ENCODE measurements at regions not wholly inside any gene's neighbourhood (a gene's known extent, or its start where the extent isn't known, plus 50 kb on each side); places are given as distances from the start of the nearest gene placed in this dataset.
"Not testable (repeated sequence)": the region's sequence is repeated elsewhere in the genome, so short reads cannot be mapped to it uniquely, and the experiment has no call there.

DNA sequence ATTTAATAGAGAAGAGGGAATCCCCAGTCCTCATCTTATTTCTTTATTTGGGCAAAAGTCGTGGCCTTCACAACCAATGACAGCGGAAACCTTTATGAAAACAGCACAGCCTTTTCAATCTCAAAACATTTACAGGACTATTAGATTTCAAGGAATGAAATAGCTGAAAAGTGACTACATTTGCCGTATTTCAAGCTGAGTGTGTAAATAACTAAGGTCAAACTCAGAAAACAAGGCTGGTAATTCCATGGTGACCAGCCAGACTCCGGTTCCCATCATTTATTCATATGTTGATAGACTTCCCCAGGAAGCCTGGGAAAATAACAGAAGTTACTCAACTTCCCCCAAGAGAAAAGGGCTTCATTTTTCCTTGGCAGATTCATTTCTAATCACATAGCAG, 457.3 kb upstream of the NFE2L3 start:
- Mint-ChIP-seq H3K4me3 (ENCODE audit: unreplicated experiment) (no peak overlapping the region), H3K27me3 (ENCODE audit: unreplicated experiment) (peaks cover 2% of the 10 kb centered on the region), H3K9me3 (ENCODE audit: unreplicated experiment) (no peaks in the 10 kb centered on the region), H3K27ac (ENCODE audit: unreplicated experiment) (no peak overlapping the region), H3K4me1 (ENCODE audit: low read depth, unreplicated experiment) (no peaks in the 10 kb centered on the region), H3K36me3 (ENCODE audit: unreplicated experiment) (no peaks in the 10 kb centered on the region)
- TF ChIP-seq, protein P1, sequence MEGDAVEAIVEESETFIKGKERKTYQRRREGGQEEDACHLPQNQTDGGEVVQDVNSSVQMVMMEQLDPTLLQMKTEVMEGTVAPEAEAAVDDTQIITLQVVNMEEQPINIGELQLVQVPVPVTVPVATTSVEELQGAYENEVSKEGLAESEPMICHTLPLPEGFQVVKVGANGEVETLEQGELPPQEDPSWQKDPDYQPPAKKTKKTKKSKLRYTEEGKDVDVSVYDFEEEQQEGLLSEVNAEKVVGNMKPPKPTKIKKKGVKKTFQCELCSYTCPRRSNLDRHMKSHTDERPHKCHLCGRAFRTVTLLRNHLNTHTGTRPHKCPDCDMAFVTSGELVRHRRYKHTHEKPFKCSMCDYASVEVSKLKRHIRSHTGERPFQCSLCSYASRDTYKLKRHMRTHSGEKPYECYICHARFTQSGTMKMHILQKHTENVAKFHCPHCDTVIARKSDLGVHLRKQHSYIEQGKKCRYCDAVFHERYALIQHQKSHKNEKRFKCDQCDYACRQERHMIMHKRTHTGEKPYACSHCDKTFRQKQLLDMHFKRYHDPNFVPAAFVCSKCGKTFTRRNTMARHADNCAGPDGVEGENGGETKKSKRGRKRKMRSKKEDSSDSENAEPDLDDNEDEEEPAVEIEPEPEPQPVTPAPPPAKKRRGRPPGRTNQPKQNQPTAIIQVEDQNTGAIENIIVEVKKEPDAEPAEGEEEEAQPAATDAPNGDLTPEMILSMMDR (IDR thresholded peaks at IDR 0.05; ENCODE audit: partially characterized antibody, unreplicated experiment): no peak
- DNase-seq: no peak

DNA sequence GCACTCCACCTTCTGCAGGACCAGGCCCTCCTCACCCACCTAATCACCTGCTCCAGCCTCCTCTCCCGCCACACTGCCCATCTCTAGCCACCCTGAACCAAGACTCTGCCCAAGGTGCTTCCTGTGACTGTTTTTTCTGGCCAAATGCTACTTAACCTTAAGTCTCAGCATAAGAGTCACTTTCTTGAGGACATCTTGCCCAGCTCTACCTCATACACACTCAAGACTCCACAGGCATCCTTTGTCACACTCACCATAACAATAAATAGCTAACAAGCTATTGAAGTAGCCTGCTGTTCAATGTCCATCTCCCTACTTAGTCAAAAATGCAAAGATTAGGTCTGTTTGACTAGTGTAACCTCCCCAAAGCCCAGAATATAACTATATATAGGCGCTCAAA, 455.4 kb upstream of the NFE2L3 start:
- no peak for DNase-seq
- H3K4me1 Mint-ChIP-seq (ENCODE audit: low read depth, unreplicated experiment): no peaks in the 10 kb centered on the region
- no peak overlapping the region for H3K27ac Mint-ChIP-seq (ENCODE audit: unreplicated experiment)
- TF ChIP-seq, protein P1 (IDR thresholded peaks at IDR 0.05; ENCODE audit: partially characterized antibody, unreplicated experiment): no peak
- peaks cover 1% of the 10 kb centered on the region for H3K9me3 Mint-ChIP-seq (ENCODE audit: unreplicated experiment)
- no peaks in the 10 kb centered on the region for H3K36me3 Mint-ChIP-seq (ENCODE audit: unreplicated experiment)
- H3K27me3 Mint-ChIP-seq (ENCODE audit: unreplicated experiment): peaks cover 2% of the 10 kb centered on the region
- H3K4me3 Mint-ChIP-seq (ENCODE audit: unreplicated experiment): no peak overlapping the region

DNA sequence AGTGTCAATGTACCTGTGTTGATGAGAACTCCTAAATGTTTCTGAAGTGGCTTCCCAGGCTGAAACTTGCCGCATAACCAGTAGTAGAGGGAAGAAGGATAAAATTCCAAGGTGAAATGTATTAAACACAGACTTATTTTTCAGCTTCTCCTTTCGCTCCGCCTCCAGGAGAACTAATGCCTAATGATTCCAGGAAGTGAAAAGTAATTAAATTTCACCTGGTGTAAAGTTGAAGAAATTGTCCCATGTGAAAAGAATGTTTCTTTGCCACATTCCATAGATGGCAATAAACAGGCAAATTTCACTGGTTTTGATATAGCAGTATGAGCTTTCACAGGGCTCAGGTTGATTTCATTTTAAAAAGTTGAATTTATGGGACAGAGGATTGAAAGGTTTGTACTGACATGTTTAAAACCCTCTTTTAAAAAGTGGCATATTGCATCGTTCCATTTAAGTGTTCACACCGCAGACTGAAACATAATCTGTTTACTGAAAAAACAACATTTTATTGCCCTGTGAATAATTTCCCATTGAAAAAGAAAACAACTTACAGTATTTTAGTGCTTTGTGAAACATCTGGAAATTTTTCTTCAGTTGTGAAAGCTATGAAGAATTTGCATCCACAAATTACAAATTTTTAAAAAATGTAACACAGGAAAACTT, 453.4 kb upstream of the NFE2L3 start:
- TF ChIP-seq, protein P1 (IDR thresholded peaks at IDR 0.05; ENCODE audit: partially characterized antibody, unreplicated experiment): no peak
- H3K36me3 Mint-ChIP-seq (ENCODE audit: unreplicated experiment): no peaks in the 10 kb centered on the region

DNA sequence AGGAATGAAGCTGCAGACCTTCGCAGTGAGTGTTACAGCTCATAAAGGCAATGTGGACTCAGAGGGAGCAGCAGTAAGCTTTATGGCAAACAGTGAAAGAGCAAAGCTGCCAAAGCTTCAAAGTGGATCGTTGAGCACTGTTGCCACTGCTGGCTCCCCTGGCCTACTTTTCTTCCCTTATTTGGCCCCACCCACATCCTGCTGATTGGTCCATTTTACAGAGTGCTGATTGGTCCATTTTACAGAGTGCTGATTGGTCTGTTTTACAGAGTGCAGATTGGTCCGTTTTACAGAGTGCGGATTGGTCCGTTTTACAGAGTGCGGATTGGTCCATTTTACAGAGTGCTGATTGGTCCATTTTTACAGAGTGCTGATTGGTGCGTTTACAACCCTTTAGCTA, 451.9 kb upstream of the NFE2L3 start:
- DNase-seq; H3K36me3 Mint-ChIP-seq (ENCODE audit: unreplicated experiment); H3K27me3 Mint-ChIP-seq (ENCODE audit: unreplicated experiment); H3K9me3 Mint-ChIP-seq (ENCODE audit: unreplicated experiment); H3K4me1 Mint-ChIP-seq (ENCODE audit: low read depth, unreplicated experiment); H3K27ac Mint-ChIP-seq (ENCODE audit: unreplicated experiment); H3K4me3 Mint-ChIP-seq (ENCODE audit: unreplicated experiment): not testable (repeated sequence)

More for the DNA sequence above, 453.4 kb upstream of the NFE2L3 start:
- H3K4me1 Mint-ChIP-seq (ENCODE audit: low read depth, unreplicated experiment): no peaks in the 10 kb centered on the region
- H3K4me3 Mint-ChIP-seq (ENCODE audit: unreplicated experiment): no peak overlapping the region
- H3K9me3 Mint-ChIP-seq (ENCODE audit: unreplicated experiment): peaks cover 6% of the 10 kb centered on the region
- no peak for DNase-seq
- H3K27ac Mint-ChIP-seq (ENCODE audit: unreplicated experiment): no peak overlapping the region
- H3K27me3 Mint-ChIP-seq (ENCODE audit: unreplicated experiment): peaks cover 2% of the 10 kb centered on the region

DNA sequence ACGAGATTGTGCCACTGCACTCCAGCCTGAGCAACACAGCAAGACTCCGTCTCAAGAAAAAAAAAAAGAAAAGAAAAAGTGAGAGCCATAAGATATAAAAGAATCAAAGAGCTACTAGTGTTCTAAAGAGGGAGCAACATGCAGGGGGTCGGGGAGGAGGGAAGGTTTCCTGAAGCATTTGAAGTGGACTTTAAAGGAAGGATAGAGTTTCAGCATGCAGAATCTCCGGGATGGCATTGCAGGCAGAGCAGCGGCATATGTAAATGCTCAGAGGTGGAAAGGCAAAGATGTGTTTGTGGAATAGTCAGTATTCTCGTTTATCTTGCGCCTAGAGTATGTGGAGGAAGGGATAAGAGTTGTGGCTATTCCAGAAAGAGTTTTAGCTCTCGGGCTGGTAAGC, 447.6 kb upstream of the NFE2L3 start:
- Mint-ChIP-seq H3K27me3 (ENCODE audit: unreplicated experiment) (no peaks in the 10 kb centered on the region), H3K4me3 (ENCODE audit: unreplicated experiment) (no peak overlapping the region), H3K27ac (ENCODE audit: unreplicated experiment) (no peak overlapping the region), H3K9me3 (ENCODE audit: unreplicated experiment) (peaks cover 6% of the 10 kb centered on the region), H3K4me1 (ENCODE audit: low read depth, unreplicated experiment) (no peaks in the 10 kb centered on the region), H3K36me3 (ENCODE audit: unreplicated experiment) (peaks cover 4% of the 10 kb centered on the region)
- TF ChIP-seq, protein P1 (IDR thresholded peaks at IDR 0.05; ENCODE audit: partially characterized antibody, unreplicated experiment): no peak
- DNase-seq: no peak

All from glutamatergic neuron (in vitro differentiated cells).